Ascending aorta (tissue), 2 donors: ENCODE measurements at regions not wholly inside any gene's neighbourhood (a gene's known extent, or its start where the extent isn't known, plus 50 kb on each side); places are given as distances from the start of the nearest gene placed in this dataset.

Experiments used
- DNase-seq, 2 donors: peaks; one replicate each; pipeline ENCODE4 v3.0.0-alpha.2; 2019; ENCODE audit warnings: low spot score in 2 of 2
- H3K27ac ChIP-seq, 2 donors: fragments of 200-600 bp; sonication (generic); one replicate each; pipeline ENCODE4 v1.5.1; 2016 to 2017; ENCODE audit warnings: mild to moderate bottlenecking in 1 of 2
- H3K27me3 ChIP-seq: fragments of 200-600 bp; sonication (generic); one replicate; pipeline ENCODE4 v1.5.1; 2017
- H3K36me3 ChIP-seq, 2 donors: fragments of 200-600 bp; sonication (generic); one replicate each; pipeline ENCODE4 v1.5.1; 2016
- H3K4me1 ChIP-seq, 2 donors: fragments of 200-600 bp; sonication (generic); one replicate each; pipeline ENCODE4 v1.5.1; 2016 to 2017; ENCODE audit warnings: mild to moderate bottlenecking in 1 of 2
- H3K4me3 ChIP-seq, 2 donors: fragments of 200-600 bp; sonication (generic); one replicate each; pipeline ENCODE4 v1.5.1; 2016 to 2017; ENCODE audit warnings: mild to moderate bottlenecking in 1 of 2
- H3K9me3 ChIP-seq, 2 donors: fragments of 200-600 bp; sonication (generic); one replicate each; pipeline ENCODE4 v1.5.1; 2016
- CTCF ChIP-seq, 3 experiments: fragments of 200-600 bp in 2 of 3; fragments of 450-650 bp in 1 of 3; sonication (generic) in 2 of 3; IDR thresholded peaks; one replicate each; pipeline ENCODE4 v1.5.1; 2016 to 2019; ENCODE audit warnings: antibody characterized with exemption in 3 of 3, mild to moderate bottlenecking in 1 of 3, moderate library complexity in 1 of 3
- intact Hi-C: fragments of 100-400 bp; cut with DNase I; formaldehyde crosslinking; loops from one replicate; pipeline ENCODE4 v1.15.1; 2023

DNA sequence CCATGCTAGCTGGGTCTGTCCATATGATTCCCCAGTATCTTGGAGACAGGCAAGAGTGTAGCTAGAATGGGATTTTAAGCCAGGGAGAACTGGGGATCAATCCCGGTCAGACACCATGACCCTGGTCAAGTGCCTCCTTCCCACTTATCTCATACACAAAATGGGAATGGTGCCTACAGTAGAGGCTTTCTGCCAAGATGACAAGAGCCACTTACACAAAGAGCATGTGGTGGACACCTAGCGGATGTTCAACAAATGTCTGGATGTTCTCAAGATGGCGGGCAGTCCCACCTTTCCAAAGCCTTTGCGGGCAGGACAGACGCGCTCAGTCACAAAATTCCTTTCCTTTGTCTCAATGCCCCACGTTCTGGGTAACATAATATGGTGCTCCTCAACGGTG lies 57.3 kb downstream of the MAF start:
- no peak overlapping the region for H3K4me3 ChIP-seq
- H3K9me3 ChIP-seq = no peaks in the 10 kb centered on the region
- H3K27me3 ChIP-seq = no peaks in the 10 kb centered on the region
- TF ChIP-seq CTCF (IDR thresholded peaks at IDR 0.05) = no peak
- DNase-seq = no peak
- intact Hi-C loops = no loop called here
- H3K4me1 ChIP-seq = no peaks in the 10 kb centered on the region
- no peaks in the 10 kb centered on the region for H3K36me3 ChIP-seq
- H3K27ac ChIP-seq = no peak overlapping the region

- no peaks in the 10 kb centered on the region for H3K4me1 ChIP-seq
- intact Hi-C loops = no loop called here
- no peak overlapping the region for H3K4me3 ChIP-seq
- H3K36me3 ChIP-seq = no peaks in the 10 kb centered on the region
- H3K27me3 ChIP-seq = no peaks in the 10 kb centered on the region
- no peak for TF ChIP-seq CTCF (IDR thresholded peaks at IDR 0.05)
- DNase-seq = peak; percentile 21 to 68
- H3K9me3 ChIP-seq = no peaks in the 10 kb centered on the region
- no peak overlapping the region for H3K27ac ChIP-seq
Measured at GRCh38 chr16:79542237-79542774, 58.2 kb downstream of the MAF start.

DNA sequence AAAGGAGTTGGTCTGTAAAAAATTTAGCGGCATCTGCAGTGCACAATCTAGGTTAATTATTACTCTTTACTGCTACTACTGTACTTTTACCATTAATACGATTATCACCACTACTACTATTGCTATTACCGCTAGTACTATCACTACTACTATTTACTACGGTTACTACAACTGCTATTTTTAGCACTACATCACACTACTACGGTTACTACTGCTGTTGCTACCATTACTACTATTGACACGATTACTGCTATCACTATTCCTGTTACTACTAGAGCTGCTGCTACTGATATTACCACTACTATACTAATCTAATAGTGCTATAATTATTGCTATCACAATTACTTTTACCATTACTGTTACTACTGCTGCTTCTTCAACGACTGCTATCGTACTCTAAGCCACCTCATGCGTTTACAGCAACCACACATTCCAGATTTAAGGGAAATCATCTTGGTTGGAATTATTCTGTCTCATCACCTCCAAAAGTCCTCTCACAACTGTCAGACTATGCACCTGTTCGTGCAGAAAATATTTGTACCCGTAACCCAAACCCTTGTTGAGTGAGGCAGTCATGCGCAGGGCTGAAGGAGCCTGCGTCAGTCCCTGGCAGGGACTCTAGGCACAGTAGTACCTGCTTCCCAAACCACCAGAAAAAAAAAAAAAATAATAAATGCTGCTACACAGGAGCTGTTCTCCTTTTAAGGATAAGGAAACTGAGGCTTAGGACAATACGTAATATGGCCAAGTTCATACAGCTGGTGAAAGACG lies 59.5 kb downstream of the MAF start:
- no peaks in the 10 kb centered on the region for H3K36me3 ChIP-seq
- no peak overlapping the region for H3K27ac ChIP-seq
- TF ChIP-seq CTCF (IDR thresholded peaks at IDR 0.05) = no peak
- no peak for DNase-seq
- H3K27me3 ChIP-seq = no peaks in the 10 kb centered on the region
- H3K4me3 ChIP-seq = no peak overlapping the region
- no peaks in the 10 kb centered on the region for H3K4me1 ChIP-seq
- no peaks in the 10 kb centered on the region for H3K9me3 ChIP-seq
- intact Hi-C loops = no loop called here

GRCh38 chr16:79537584-79537983 lies 63.0 kb downstream of the MAF start:
- Histone ChIP-seq H3K9me3 (no peaks in the 10 kb centered on the region), H3K27ac (no peak overlapping the region), H3K4me1 (no peaks in the 10 kb centered on the region), H3K27me3 (no peaks in the 10 kb centered on the region), H3K4me3 (no peak overlapping the region), H3K36me3 (no peaks in the 10 kb centered on the region)
- intact Hi-C loops = no loop called here
- no peak for DNase-seq
- TF ChIP-seq CTCF (IDR thresholded peaks at IDR 0.05) = no peak

DNA sequence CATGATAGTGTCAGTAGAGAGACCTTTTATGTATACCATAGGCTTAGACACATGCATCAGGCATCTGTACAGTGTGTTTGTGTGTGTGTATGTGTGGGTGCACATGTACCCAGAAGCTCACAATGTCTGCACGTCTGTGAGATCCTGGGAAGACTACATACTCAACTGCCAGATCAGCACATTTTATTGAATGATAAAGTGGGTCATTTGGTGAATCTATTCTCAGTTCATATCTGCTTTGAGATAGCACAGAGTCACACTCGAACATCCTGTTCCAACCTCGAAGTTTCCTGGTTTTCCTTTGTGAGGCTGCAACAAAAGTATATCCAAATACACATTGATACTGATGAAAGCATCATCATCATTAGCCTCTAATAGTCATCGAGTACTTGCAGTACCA lies 63.6 kb downstream of the MAF start:
- Histone ChIP-seq H3K27me3 (no peaks in the 10 kb centered on the region), H3K9me3 (no peaks in the 10 kb centered on the region), H3K4me1 (no peaks in the 10 kb centered on the region), H3K36me3 (no peaks in the 10 kb centered on the region), H3K4me3 (no peak overlapping the region), H3K27ac (no peak overlapping the region)
- no peak for DNase-seq
- intact Hi-C loops = no loop called here
- no peak for TF ChIP-seq CTCF (IDR thresholded peaks at IDR 0.05)
